ENCODE measurements at regions not wholly inside any gene's neighbourhood (a gene's known extent, or its start where the extent isn't known, plus 50 kb on each side); places are given as distances from the start of the nearest gene placed in this dataset.
A peak's percentile ranks its signal among the peaks of the same experiment; 100 is the strongest.

GRCh38 chr1:209202830-209203532 lies 380.5 kb upstream of the CAMK1G start:
- Histone ChIP-seq H3K4me1 (ENCODE audit: insufficient read depth, low read length) (peaks cover 23% of the 10 kb centered on the region), H3K9me3 (ENCODE audit: control insufficient read depth, insufficient read depth, low read length) (no peaks in the 10 kb centered on the region), H3K36me3 (ENCODE audit: insufficient read depth, low read length) (no peaks in the 10 kb centered on the region), H3K9ac (ENCODE audit: low read depth, low read length) (no peak overlapping the region)

- H3K9me3 ChIP-seq (ENCODE audit: control insufficient read depth, insufficient read depth, low read length), result no peaks in the 10 kb centered on the region
- H3K9ac ChIP-seq (ENCODE audit: low read depth, low read length), result no peak overlapping the region
- peaks cover 18% of the 10 kb centered on the region for H3K4me1 ChIP-seq (ENCODE audit: insufficient read depth, low read length)
- H3K36me3 ChIP-seq (ENCODE audit: insufficient read depth, low read length), result no peaks in the 10 kb centered on the region
Observed at GRCh38 chr1:209203533-209203895, 380.0 kb upstream of the CAMK1G start.

GRCh38 chr1:209205039-209205438 lies 378.5 kb upstream of the CAMK1G start:
- Histone ChIP-seq H3K4me1 (ENCODE audit: insufficient read depth, low read length) (peaks cover 14% of the 10 kb centered on the region), H3K9me3 (ENCODE audit: control insufficient read depth, insufficient read depth, low read length) (no peaks in the 10 kb centered on the region), H3K36me3 (ENCODE audit: insufficient read depth, low read length) (no peaks in the 10 kb centered on the region), H3K9ac (ENCODE audit: low read depth, low read length) (no peak overlapping the region)

GRCh38 chr1:209207126-209207700 lies 376.3 kb upstream of the CAMK1G start:
- H3K9ac ChIP-seq (ENCODE audit: low read depth, low read length), result peak overlapping the region; percentile 54; the same call in 1 of the 2 replicates
- H3K4me1 ChIP-seq (ENCODE audit: insufficient read depth, low read length), result peaks cover 11% of the 10 kb centered on the region
- H3K9me3 ChIP-seq (ENCODE audit: control insufficient read depth, insufficient read depth, low read length), result no peaks in the 10 kb centered on the region
- no peaks in the 10 kb centered on the region for H3K36me3 ChIP-seq (ENCODE audit: insufficient read depth, low read length)

GRCh38 chr1:209207701-209208286 lies 375.7 kb upstream of the CAMK1G start:
- H3K9me3 ChIP-seq (ENCODE audit: control insufficient read depth, insufficient read depth, low read length), result no peaks in the 10 kb centered on the region
- H3K9ac ChIP-seq (ENCODE audit: low read depth, low read length), result peak overlapping the region; percentile 54; the same call in 1 of the 2 replicates
- no peaks in the 10 kb centered on the region for H3K36me3 ChIP-seq (ENCODE audit: insufficient read depth, low read length)

GRCh38 chr1:209208648-209209047 lies 374.9 kb upstream of the CAMK1G start:
- Histone ChIP-seq H3K9ac (ENCODE audit: low read depth, low read length) (no peak overlapping the region), H3K4me1 (ENCODE audit: insufficient read depth, low read length) (peaks cover 7% of the 10 kb centered on the region), H3K36me3 (ENCODE audit: insufficient read depth, low read length) (no peaks in the 10 kb centered on the region), H3K9me3 (ENCODE audit: control insufficient read depth, insufficient read depth, low read length) (no peaks in the 10 kb centered on the region)

More at GRCh38 chr1:209207701-209208286, 375.7 kb upstream of the CAMK1G start:
- H3K4me1 ChIP-seq (ENCODE audit: insufficient read depth, low read length), result peaks cover 11% of the 10 kb centered on the region

GRCh38 chr1:209213989-209214388 lies 369.5 kb upstream of the CAMK1G start:
- Histone ChIP-seq H3K9me3 (ENCODE audit: control insufficient read depth, insufficient read depth, low read length) (no peaks in the 10 kb centered on the region), H3K36me3 (ENCODE audit: insufficient read depth, low read length) (no peaks in the 10 kb centered on the region), H3K9ac (ENCODE audit: low read depth, low read length) (no peak overlapping the region), H3K4me1 (ENCODE audit: insufficient read depth, low read length) (no peaks in the 10 kb centered on the region)

- Histone ChIP-seq H3K9ac (ENCODE audit: low read depth, low read length) (no peak overlapping the region), H3K4me1 (ENCODE audit: insufficient read depth, low read length) (no peaks in the 10 kb centered on the region), H3K9me3 (ENCODE audit: control insufficient read depth, insufficient read depth, low read length) (no peaks in the 10 kb centered on the region), H3K36me3 (ENCODE audit: insufficient read depth, low read length) (no peaks in the 10 kb centered on the region)
Observed at GRCh38 chr1:209215826-209216225, 367.7 kb upstream of the CAMK1G start.

GRCh38 chr1:209218113-209218512 lies 365.4 kb upstream of the CAMK1G start:
- Histone ChIP-seq H3K9ac (ENCODE audit: low read depth, low read length) (no peak overlapping the region), H3K4me1 (ENCODE audit: insufficient read depth, low read length) (no peaks in the 10 kb centered on the region), H3K9me3 (ENCODE audit: control insufficient read depth, insufficient read depth, low read length) (no peaks in the 10 kb centered on the region), H3K36me3 (ENCODE audit: insufficient read depth, low read length) (no peaks in the 10 kb centered on the region)

- Histone ChIP-seq H3K4me1 (ENCODE audit: insufficient read depth, low read length) (no peaks in the 10 kb centered on the region), H3K9me3 (ENCODE audit: control insufficient read depth, insufficient read depth, low read length) (no peaks in the 10 kb centered on the region), H3K36me3 (ENCODE audit: insufficient read depth, low read length) (no peaks in the 10 kb centered on the region), H3K9ac (ENCODE audit: low read depth, low read length) (no peak overlapping the region)
Observed at GRCh38 chr1:209218981-209219380, 364.5 kb upstream of the CAMK1G start.

- Histone ChIP-seq H3K36me3 (ENCODE audit: insufficient read depth, low read length) (no peaks in the 10 kb centered on the region), H3K9me3 (ENCODE audit: control insufficient read depth, insufficient read depth, low read length) (no peaks in the 10 kb centered on the region), H3K9ac (ENCODE audit: low read depth, low read length) (no peak overlapping the region), H3K4me1 (ENCODE audit: insufficient read depth, low read length) (no peaks in the 10 kb centered on the region)
Observed at GRCh38 chr1:209219791-209220524, 363.6 kb upstream of the CAMK1G start.

GRCh38 chr1:209222826-209223225 lies 360.7 kb upstream of the CAMK1G start:
- H3K4me1 ChIP-seq (ENCODE audit: insufficient read depth, low read length), result peaks cover 14% of the 10 kb centered on the region; the same call in 1 of the 2 replicates
- H3K36me3 ChIP-seq (ENCODE audit: insufficient read depth, low read length), result no peaks in the 10 kb centered on the region
- H3K9ac ChIP-seq (ENCODE audit: low read depth, low read length), result no peak overlapping the region
- no peaks in the 10 kb centered on the region for H3K9me3 ChIP-seq (ENCODE audit: control insufficient read depth, insufficient read depth, low read length)

GRCh38 chr1:209223791-209224190 lies 359.7 kb upstream of the CAMK1G start:
- Histone ChIP-seq H3K9me3 (ENCODE audit: control insufficient read depth, insufficient read depth, low read length) (no peaks in the 10 kb centered on the region), H3K4me1 (ENCODE audit: insufficient read depth, low read length) (peaks cover 21% of the 10 kb centered on the region; the same call in 1 of the 2 replicates), H3K9ac (ENCODE audit: low read depth, low read length) (no peak overlapping the region), H3K36me3 (ENCODE audit: insufficient read depth, low read length) (no peaks in the 10 kb centered on the region)

- H3K9ac ChIP-seq (ENCODE audit: low read depth, low read length), result no peak overlapping the region
- peaks cover 21% of the 10 kb centered on the region; the same call in 1 of the 2 replicates for H3K4me1 ChIP-seq (ENCODE audit: insufficient read depth, low read length)
- H3K9me3 ChIP-seq (ENCODE audit: control insufficient read depth, insufficient read depth, low read length), result no peaks in the 10 kb centered on the region
- no peaks in the 10 kb centered on the region for H3K36me3 ChIP-seq (ENCODE audit: insufficient read depth, low read length)
Observed at GRCh38 chr1:209224886-209225285, 358.6 kb upstream of the CAMK1G start.

Measured in ES-I3 (cell line).